B cell (primary cell): ENCODE measurements at regions not wholly inside any gene's neighbourhood (a gene's known extent, or its start where the extent isn't known, plus 50 kb on each side); places are given as distances from the start of the nearest gene placed in this dataset.

Experiments used
- ATAC-seq: fragments of 200-7000 bp; cut with Tn5 transposase; one replicate; pipeline ENCODE4 v1.10.0; 2021; ENCODE audit warnings: low read depth, mild to moderate bottlenecking, moderate number of reproducible peaks, moderate library complexity
- CTCF ChIA-PET: fragments of 350-600 bp; sonication (Branson Sonifier 250); formaldehyde crosslinking; loops from one replicate; lab custom pipeline; 2021; ENCODE audit warnings: antibody characterized with exemption, inconsistent platforms; lab: Charles Lee
- POLR2A ChIA-PET: fragments of 350-600 bp; sonication (Branson Sonifier 250); formaldehyde crosslinking; loops from one replicate; lab custom pipeline; 2021; ENCODE audit warnings: antibody characterized with exemption; lab: Charles Lee
- DNase-seq: peaks from one replicate; pipeline ENCODE4 v3.0.0; 2013
- H2AFZ ChIP-seq: 2 replicates; pipeline ENCODE4 v1.6.1; 2012; ENCODE audit warnings: mild to moderate bottlenecking, low read depth, low read length; ENCODE audit not compliant: insufficient read depth, poor library complexity, severe bottlenecking
- H3K27ac ChIP-seq, 2 donors: 1 replicate in 1 of 2; 2 replicates in 1 of 2; pipeline ENCODE4 v1.5.1; 2012 to 2013; ENCODE audit warnings: low read length in 2 of 2, mild to moderate bottlenecking in 2 of 2, moderate library complexity in 1 of 2
- H3K27me3 ChIP-seq, 4 experiments: fragments of 200-600 bp in 1 of 4; sonication (generic) in 1 of 4; replicated peaks in 1 of 4; 1 replicate in 2 of 4; 2 replicates in 2 of 4; pipeline versions ENCODE4 v1.6.1 to v1.7.0; 2013 to 2016; ENCODE audit warnings: low read length in 3 of 4, mild to moderate bottlenecking in 2 of 4, mixed read lengths in 1 of 4, moderate library complexity in 1 of 4; ENCODE audit not compliant: insufficient read depth in 4 of 4, control insufficient read depth in 3 of 4; ENCODE audit errors: control extremely low read depth in 1 of 4
- H3K36me3 ChIP-seq, 2 experiments: replicated peaks in 1 of 2; 1 replicate in 1 of 2; 2 replicates in 1 of 2; pipeline versions ENCODE4 v1.6.1 to v1.7.1; 2013; ENCODE audit warnings: low read length in 1 of 2; ENCODE audit not compliant: insufficient read depth in 2 of 2, control insufficient read depth in 1 of 2; ENCODE audit errors: control extremely low read depth in 1 of 2, extremely low read depth in 1 of 2
- H3K4me1 ChIP-seq, 2 donors: fragments of 200-600 bp in 1 of 2; sonication (generic) in 1 of 2; 1 replicate in 1 of 2; 2 replicates in 1 of 2; pipeline versions ENCODE4 v1.5.1 to v1.6.1; 2013 to 2017; ENCODE audit warnings: low read length in 2 of 2; ENCODE audit not compliant: control insufficient read depth in 2 of 2, insufficient read depth in 2 of 2
- H3K4me2 ChIP-seq: replicated peaks from 2 replicates; pipeline ENCODE3; 2012; ENCODE audit warnings: mild to moderate bottlenecking, low read depth, low read length; ENCODE audit not compliant: poor library complexity, severe bottlenecking
- H3K4me3 ChIP-seq, 5 experiments: fragments of 200-600 bp in 1 of 5; sonication (generic) in 1 of 5; 1 replicate in 3 of 5; 2 replicates in 2 of 5; pipeline versions ENCODE4 v1.5.1 to v1.7.0; 2011 to 2016; ENCODE audit warnings: low read length in 4 of 5, mild to moderate bottlenecking in 4 of 5, low read depth in 2 of 5, control low read depth in 1 of 5, moderate library complexity in 1 of 5; ENCODE audit not compliant: insufficient read depth in 1 of 5; ENCODE audit errors: control extremely low read depth in 1 of 5, extremely low read depth in 1 of 5
- H3K79me2 ChIP-seq: fragments of 200-600 bp; sonication (generic); one replicate; pipeline ENCODE4 v1.6.0; 2016; ENCODE audit warnings: low read length; ENCODE audit not compliant: control insufficient read depth, insufficient read depth
- H3K9ac ChIP-seq: fragments of 200-600 bp; sonication (generic); 2 replicates; pipeline ENCODE4 v1.6.1; 2017; ENCODE audit warnings: mild to moderate bottlenecking, low read length, moderate library complexity
- H3K9me3 ChIP-seq, 3 donors: one replicate each; pipeline versions ENCODE4 v1.6.1 to v1.7.1; 2013; ENCODE audit warnings: low read length in 2 of 3; ENCODE audit not compliant: control insufficient read depth in 2 of 3, insufficient read depth in 1 of 3; ENCODE audit errors: control extremely low read depth in 1 of 3
- H4K20me1 ChIP-seq: 2 replicates; pipeline ENCODE4 v1.6.0; 2012; ENCODE audit warnings: mild to moderate bottlenecking, low read length; ENCODE audit not compliant: insufficient read depth, control insufficient read depth, poor library complexity, severe bottlenecking
- H3K27ac Mint-ChIP-seq: one replicate; pipeline ENCODE4 v1.8.0; 2021; ENCODE audit warnings: mixed read lengths
- H3K27me3 Mint-ChIP-seq: one replicate; pipeline ENCODE4 v1.8.0; 2021; ENCODE audit warnings: mixed read lengths
- H3K4me1 Mint-ChIP-seq: one replicate; pipeline ENCODE4 v1.8.0; 2021; ENCODE audit warnings: mixed read lengths
- H3K4me3 Mint-ChIP-seq: one replicate; pipeline ENCODE4 v1.8.0; 2021; ENCODE audit warnings: mixed read lengths
- H3K9me3 Mint-ChIP-seq: one replicate; pipeline ENCODE4 v1.8.0; 2022; ENCODE audit warnings: mixed read lengths; ENCODE audit not compliant: insufficient read depth
- EZH2 ChIP-seq: IDR thresholded peaks from 2 replicates; pipeline ENCODE4 v1.6.1; 2012; ENCODE audit warnings: borderline replicate concordance, low read depth, mild to moderate bottlenecking, moderate library complexity, low read length; ENCODE audit not compliant: insufficient read depth, poor library complexity, severe bottlenecking
- WGBS: methylation state at CpG from one replicate; pipeline ENCODE4 v1.1.5; 2013; ENCODE audit warnings: missing lambda C conversion rate; ENCODE audit not compliant: insufficient coverage; 5-methylcytosine and 5-hydroxymethylcytosine counted together
- intact Hi-C: fragments of 100-400 bp; cut with micrococcal nuclease; formaldehyde crosslinking; loops from one replicate; pipeline ENCODE4 v1.10.0; 2022
- TF ChIP-seq, protein P1 (sequence below): fragments of 200-600 bp; IDR thresholded peaks from one replicate; pipeline ENCODE4 v1.8.0; 2022; ENCODE audit warnings: antibody characterized with exemption, mild to moderate bottlenecking

- POLR2A ChIA-PET, result no interaction called here
- no peaks in the 10 kb centered on the region for H3K4me1 Mint-ChIP-seq
- H3K9me3 Mint-ChIP-seq, result no peaks in the 10 kb centered on the region
- no peak for DNase-seq
- no peak overlapping the region for H3K27ac Mint-ChIP-seq
- no peak for ATAC-seq
- no peak overlapping the region for H3K27ac ChIP-seq
- no peaks in the 10 kb centered on the region for H3K79me2 ChIP-seq
- CTCF ChIA-PET, result no interaction called here
- H3K27me3 ChIP-seq, result no peaks in the 10 kb centered on the region
- no peak overlapping the region for H3K9ac ChIP-seq
- no peaks in the 10 kb centered on the region for H3K9me3 ChIP-seq
- 83% methylated on average over 2 of the region's 5 CpGs for WGBS
- no peaks in the 10 kb centered on the region for H4K20me1 ChIP-seq
- TF ChIP-seq, protein P1, sequence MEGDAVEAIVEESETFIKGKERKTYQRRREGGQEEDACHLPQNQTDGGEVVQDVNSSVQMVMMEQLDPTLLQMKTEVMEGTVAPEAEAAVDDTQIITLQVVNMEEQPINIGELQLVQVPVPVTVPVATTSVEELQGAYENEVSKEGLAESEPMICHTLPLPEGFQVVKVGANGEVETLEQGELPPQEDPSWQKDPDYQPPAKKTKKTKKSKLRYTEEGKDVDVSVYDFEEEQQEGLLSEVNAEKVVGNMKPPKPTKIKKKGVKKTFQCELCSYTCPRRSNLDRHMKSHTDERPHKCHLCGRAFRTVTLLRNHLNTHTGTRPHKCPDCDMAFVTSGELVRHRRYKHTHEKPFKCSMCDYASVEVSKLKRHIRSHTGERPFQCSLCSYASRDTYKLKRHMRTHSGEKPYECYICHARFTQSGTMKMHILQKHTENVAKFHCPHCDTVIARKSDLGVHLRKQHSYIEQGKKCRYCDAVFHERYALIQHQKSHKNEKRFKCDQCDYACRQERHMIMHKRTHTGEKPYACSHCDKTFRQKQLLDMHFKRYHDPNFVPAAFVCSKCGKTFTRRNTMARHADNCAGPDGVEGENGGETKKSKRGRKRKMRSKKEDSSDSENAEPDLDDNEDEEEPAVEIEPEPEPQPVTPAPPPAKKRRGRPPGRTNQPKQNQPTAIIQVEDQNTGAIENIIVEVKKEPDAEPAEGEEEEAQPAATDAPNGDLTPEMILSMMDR, result no peak
- no peak for TF ChIP-seq EZH2
- intact Hi-C loops, result no loop called here
- H3K4me3 ChIP-seq, result no peak overlapping the region
- H3K4me3 Mint-ChIP-seq, result no peak overlapping the region
- no peak overlapping the region for H3K4me2 ChIP-seq
- no peak overlapping the region for H2AFZ ChIP-seq
- peaks cover 5% of the 10 kb centered on the region for H3K27me3 Mint-ChIP-seq
- no peaks in the 10 kb centered on the region for H3K4me1 ChIP-seq
- no peaks in the 10 kb centered on the region for H3K36me3 ChIP-seq
Observed at GRCh38 chr18:77400561-77400960, 150.9 kb downstream of the GALR1 start.

DNA sequence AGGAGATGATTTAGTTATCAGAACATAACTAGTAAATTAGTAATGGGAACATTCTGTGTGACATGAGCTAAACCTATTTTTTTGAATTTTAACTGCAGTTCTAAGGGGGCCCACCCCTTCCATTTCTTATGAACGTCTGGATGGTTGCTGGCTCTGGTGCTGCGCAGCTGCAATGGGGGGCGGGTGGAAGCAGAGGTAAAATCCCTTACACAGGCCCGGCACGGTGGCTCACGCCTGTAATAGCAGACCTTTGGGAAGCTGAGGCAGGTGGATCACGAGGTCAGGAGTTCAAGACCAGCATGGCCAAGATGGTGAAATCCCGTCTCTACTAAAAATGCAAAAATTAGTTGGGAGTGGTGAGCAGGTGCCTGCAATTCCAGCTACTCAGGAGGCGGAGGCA lies 151.5 kb downstream of the GALR1 start:
- TF ChIP-seq EZH2, result no peak
- TF ChIP-seq, protein P1, result no peak
- H3K4me1 Mint-ChIP-seq, result no peaks in the 10 kb centered on the region
- WGBS, result 91% methylated on average over 9 of the region's 9 CpGs
- no peaks in the 10 kb centered on the region for H3K27me3 ChIP-seq
- no peak overlapping the region for H3K27ac Mint-ChIP-seq
- POLR2A ChIA-PET, result no interaction called here
- CTCF ChIA-PET, result no interaction called here
- no peaks in the 10 kb centered on the region for H3K9me3 ChIP-seq
- no peak overlapping the region for H3K27ac ChIP-seq
- no peak overlapping the region for H3K4me3 Mint-ChIP-seq
- H3K4me3 ChIP-seq, result no peak overlapping the region
- no peak overlapping the region for H3K9ac ChIP-seq
- intact Hi-C loops, result no loop called here
- H3K4me1 ChIP-seq, result no peaks in the 10 kb centered on the region
- H3K4me2 ChIP-seq, result no peak overlapping the region
- ATAC-seq, result no peak
- H3K27me3 Mint-ChIP-seq, result peaks cover 5% of the 10 kb centered on the region
- H2AFZ ChIP-seq, result no peak overlapping the region
- H3K9me3 Mint-ChIP-seq, result no peaks in the 10 kb centered on the region
- no peaks in the 10 kb centered on the region for H3K79me2 ChIP-seq
- DNase-seq, result no peak
- no peaks in the 10 kb centered on the region for H3K36me3 ChIP-seq
- H4K20me1 ChIP-seq, result no peaks in the 10 kb centered on the region
